GM23248 (cell line): ENCODE measurements at regions not wholly inside any gene's neighbourhood (a gene's known extent, or its start where the extent isn't known, plus 50 kb on each side); places are given as distances from the start of the nearest gene placed in this dataset.

Experiments used
- EZH2 ChIP-seq: fragments of 200-600 bp; sonication (generic); IDR thresholded peaks from 2 replicates; pipeline ENCODE4 v1.6.1; 2018; ENCODE audit warnings: antibody characterized with exemption, mild to moderate bottlenecking; ENCODE audit not compliant: insufficient read depth, poor library complexity, severe bottlenecking
- EZH2phosphoT487 ChIP-seq: fragments of 200-600 bp; sonication (generic); IDR thresholded peaks from 2 replicates; pipeline ENCODE4 v1.6.1; 2018; ENCODE audit warnings: antibody characterized with exemption, moderate library complexity, mild to moderate bottlenecking, low read depth; ENCODE audit not compliant: insufficient read depth

DNA sequence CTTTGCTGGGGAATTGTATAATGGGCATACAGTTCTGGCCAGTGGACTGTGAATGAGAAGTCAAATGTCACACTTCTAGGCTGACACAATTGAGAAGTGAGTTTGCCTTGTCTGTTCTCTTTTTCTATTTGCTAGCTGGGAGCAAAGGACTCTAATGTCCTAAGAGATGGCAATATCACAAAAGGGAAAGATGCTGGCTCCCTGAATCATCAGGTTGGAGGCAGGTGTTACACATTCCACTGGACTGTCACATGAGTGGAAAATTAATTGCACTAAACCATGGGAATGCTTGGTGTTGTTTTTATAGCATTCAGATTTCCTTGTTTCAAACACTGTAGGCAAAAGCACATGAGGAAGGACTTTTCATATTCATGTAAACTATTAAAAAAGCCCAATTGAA lies 388.3 kb downstream of the ADAM29 start:
- no peak for TF ChIP-seq EZH2
- no peak for TF ChIP-seq EZH2phosphoT487
